ENCODE measurements at regions not wholly inside any gene's neighbourhood (a gene's known extent, or its start where the extent isn't known, plus 50 kb on each side); places are given as distances from the start of the nearest gene placed in this dataset.

GRCh38 chr10:104526188-104526587, 114.9 kb upstream of the SORCS3 start:
- H4K8ac ChIP-seq (ENCODE audit: extremely low read depth, insufficient read depth, low read length), result no peak overlapping the region

More at GRCh38 chr10:104526188-104526587, 114.9 kb upstream of the SORCS3 start:
- Histone ChIP-seq H3K4me3 (ENCODE audit: extremely low read depth in 1 of 4, insufficient read depth in 2 of 4, low read depth in 3 of 4, low read length in 4 of 4) (no peak overlapping the region), H3K79me1 (ENCODE audit: low read depth, low read length) (no peaks in the 10 kb centered on the region), H3K9me3 (ENCODE audit: insufficient read depth in 2 of 2, low read depth in 1 of 2, low read length in 1 of 2) (no peaks in the 10 kb centered on the region), H3K4ac (replicated peaks; ENCODE audit: insufficient read length, low read depth, low read length) (no peak overlapping the region), H3K23ac (ENCODE audit: insufficient read length) (no peak overlapping the region), H3K9ac (replicated peaks in 1 of 4; ENCODE audit: extremely low read depth in 1 of 4, low read depth in 3 of 4, low read length in 3 of 4) (no peak overlapping the region), H3K23me2 (ENCODE audit: low read depth, low read length) (no peaks in the 10 kb centered on the region), H2AK5ac (ENCODE audit: low read depth, low read length) (no peak overlapping the region), H2BK120ac (replicated peaks; ENCODE audit: low read depth, low read length) (no peak overlapping the region), H2BK20ac (ENCODE audit: low read length) (no peak overlapping the region), H3K4me2 (ENCODE audit: insufficient read depth in 1 of 2, low read depth in 2 of 2, low read length in 2 of 2) (no peak overlapping the region), H3K18ac (ENCODE audit: extremely low read depth, low read length) (no peak overlapping the region), H2AFZ (ENCODE audit: low read length) (no peak overlapping the region), H2BK5ac (ENCODE audit: low read depth, low read length) (no peak overlapping the region), H4K91ac (replicated peaks; ENCODE audit: insufficient read length, low read length) (no peak overlapping the region), H3K14ac (ENCODE audit: insufficient read length) (no peak overlapping the region), H2BK15ac (ENCODE audit: low read length) (no peak overlapping the region), H2BK12ac (ENCODE audit: low read depth, low read length) (no peak overlapping the region), H3K56ac (replicated peaks; ENCODE audit: insufficient read length, low read depth, low read length) (no peak overlapping the region), H3K4me1 (replicated peaks in 1 of 4; ENCODE audit: control insufficient read depth in 3 of 4, insufficient read depth in 4 of 4, low read length in 3 of 4) (no peaks in the 10 kb centered on the region), H3K79me2 (ENCODE audit: control insufficient read depth in 1 of 2, insufficient read depth in 2 of 2, low read length in 2 of 2) (no peaks in the 10 kb centered on the region), H4K20me1 (replicated peaks in 1 of 2; ENCODE audit: control insufficient read depth in 1 of 2, insufficient read depth in 2 of 2, low read length in 2 of 2) (no peaks in the 10 kb centered on the region), H4K5ac (ENCODE audit: insufficient read length, low read depth, low read length) (no peak overlapping the region), H3K36me3 (ENCODE audit: control insufficient read depth in 2 of 4, insufficient read depth in 4 of 4, low read length in 3 of 4) (no peaks in the 10 kb centered on the region), H3K27ac (ENCODE audit: low read depth, low read length) (no peak overlapping the region), H3K27me3 (replicated peaks in 1 of 4; ENCODE audit: control insufficient read depth in 3 of 4, extremely low read depth in 1 of 4, insufficient read depth in 3 of 4, low read length in 3 of 4) (no peaks in the 10 kb centered on the region)
- FAIRE-seq (no peak), DNase-seq (ENCODE audit: low read depth in 1 of 2, low spot score in 2 of 2) (no peak)
- POLR2A ChIA-PET (ENCODE audit: partially characterized antibody), result no interaction called here
- TF ChIP-seq SUZ12 (IDR thresholded peaks at IDR 0.05; ENCODE audit: low read length) (no peak), ATF3 (IDR thresholded peaks at IDR 0.05; ENCODE audit: insufficient read depth, low read depth, low read length) (no peak), TEAD4 (IDR thresholded peaks at IDR 0.05; ENCODE audit: low read depth, low read length) (no peak), KDM4A (IDR thresholded peaks at IDR 0.05; ENCODE audit: low read depth, low read length, severe bottlenecking) (no peak), EGR1 (IDR thresholded peaks at IDR 0.05; ENCODE audit: borderline replicate concordance, low read depth, low read length) (no peak), RNF2 (IDR thresholded peaks at IDR 0.05; ENCODE audit: borderline replicate concordance, low read depth, low read length, missing control alignments, poor library complexity, severe bottlenecking) (no peak), KDM5A (IDR thresholded peaks at IDR 0.05; ENCODE audit: low read length) (no peak), E2F6 (IDR thresholded peaks at IDR 0.05) (no peak), GABPA (IDR thresholded peaks at IDR 0.05; ENCODE audit: borderline replicate concordance, insufficient read depth, low read length) (no peak), RBBP5 (IDR thresholded peaks at IDR 0.05; ENCODE audit: borderline replicate concordance, low read depth, low read length) (no peak), EZH2 (IDR thresholded peaks at IDR 0.05; ENCODE audit: low read depth, low read length, severe bottlenecking) (no peak), TBP (IDR thresholded peaks at IDR 0.05; ENCODE audit: low read depth, low read length) (no peak)
- WGBS, 2 experiments (ENCODE audit: extremely low coverage in 1 of 2, insufficient coverage in 1 of 2, insufficient read length in 1 of 2, insufficient replicate concordance in 2 of 2, low coverage in 1 of 2, low lambda C conversion rate in 2 of 2, missing lambda C conversion rate in 1 of 2), result 83% methylated on average over 2 of the region's 2 CpGs; no CpG with 5 or more reads in 1 of the 2 experiments
- CTCF ChIA-PET (ENCODE audit: partially characterized antibody), result interaction anchor here (1.0 to 1.5 kb wide), 5 partner anchors 12 to 57 kb away, joined by 3 to 5 read pairs (median 3); no protein-coding TSS in a partner anchor
